Prostate gland (tissue), 2 donors: ENCODE measurements at regions not wholly inside any gene's neighbourhood (a gene's known extent, or its start where the extent isn't known, plus 50 kb on each side); places are given as distances from the start of the nearest gene placed in this dataset.

Experiments
- DNase-seq: peaks from one replicate; pipeline ENCODE4 v3.0.0-alpha.2; 2019; ENCODE audit warnings: low spot score
- H3K27ac ChIP-seq, 2 donors: fragments of 200-600 bp; sonication (generic); 2 replicates each; pipeline ENCODE4 v1.5.1; 2017 to 2019
- H3K27me3 ChIP-seq: fragments of 200-600 bp; sonication (generic); replicated peaks from 2 replicates; pipeline ENCODE4 v1.5.1; 2019; ENCODE audit not compliant: insufficient read depth
- H3K36me3 ChIP-seq, 2 donors: fragments of 200-600 bp; sonication (generic); 1 replicate in 1 of 2; 2 replicates in 1 of 2; pipeline versions ENCODE4 v1.5.1 to v1.8.1; 2017 to 2019
- H3K4me1 ChIP-seq: fragments of 200-600 bp; sonication (generic); replicated peaks from 2 replicates; pipeline ENCODE4 v1.5.1; 2019
- H3K4me3 ChIP-seq, 2 donors: fragments of 200-600 bp; sonication (generic); 2 replicates each; pipeline ENCODE4 v1.5.1; 2017 to 2019
- H3K9me3 ChIP-seq: fragments of 200-600 bp; sonication (generic); 2 replicates; pipeline ENCODE4 v1.5.1; 2017
- POLR2A ChIP-seq: fragments of 450-650 bp; IDR thresholded peaks from one replicate; pipeline ENCODE4 v1.6.1; 2016; ENCODE audit warnings: antibody characterized with exemption, mild to moderate bottlenecking
- POLR2AphosphoS5 ChIP-seq: sonication (generic); formaldehyde crosslinking; IDR thresholded peaks from one replicate; pipeline ENCODE4 v1.6.1; 2017; ENCODE audit warnings: antibody characterized with exemption
- WGBS: methylation state at CpG from one replicate; pipeline ENCODE4 v1.1.5; 2018; 5-methylcytosine and 5-hydroxymethylcytosine counted together
- intact Hi-C: fragments of 100-400 bp; cut with DNase I; formaldehyde crosslinking; loops from one replicate; pipeline ENCODE4 v1.14.2; 2022
- TF ChIP-seq, protein P1 (sequence below), 4 experiments: fragments of 200-600 bp in 2 of 4; fragments of 450-650 bp in 2 of 4; sonication (generic) in 2 of 4; IDR thresholded peaks; 1 replicate in 3 of 4; 2 replicates in 1 of 4; pipeline ENCODE4 v1.5.1; 2016 to 2019; ENCODE audit warnings: antibody characterized with exemption in 4 of 4, mild to moderate bottlenecking in 2 of 4, moderate library complexity in 2 of 4

- intact Hi-C loops = no loop called here
- Histone ChIP-seq H3K9me3 (no peaks in the 10 kb centered on the region), H3K4me1 (no peaks in the 10 kb centered on the region), H3K36me3 (no peaks in the 10 kb centered on the region), H3K27ac (no peak overlapping the region), H3K4me3 (no peak overlapping the region), H3K27me3 (no peaks in the 10 kb centered on the region)
- DNase-seq = no peak
- TF ChIP-seq, protein P1, sequence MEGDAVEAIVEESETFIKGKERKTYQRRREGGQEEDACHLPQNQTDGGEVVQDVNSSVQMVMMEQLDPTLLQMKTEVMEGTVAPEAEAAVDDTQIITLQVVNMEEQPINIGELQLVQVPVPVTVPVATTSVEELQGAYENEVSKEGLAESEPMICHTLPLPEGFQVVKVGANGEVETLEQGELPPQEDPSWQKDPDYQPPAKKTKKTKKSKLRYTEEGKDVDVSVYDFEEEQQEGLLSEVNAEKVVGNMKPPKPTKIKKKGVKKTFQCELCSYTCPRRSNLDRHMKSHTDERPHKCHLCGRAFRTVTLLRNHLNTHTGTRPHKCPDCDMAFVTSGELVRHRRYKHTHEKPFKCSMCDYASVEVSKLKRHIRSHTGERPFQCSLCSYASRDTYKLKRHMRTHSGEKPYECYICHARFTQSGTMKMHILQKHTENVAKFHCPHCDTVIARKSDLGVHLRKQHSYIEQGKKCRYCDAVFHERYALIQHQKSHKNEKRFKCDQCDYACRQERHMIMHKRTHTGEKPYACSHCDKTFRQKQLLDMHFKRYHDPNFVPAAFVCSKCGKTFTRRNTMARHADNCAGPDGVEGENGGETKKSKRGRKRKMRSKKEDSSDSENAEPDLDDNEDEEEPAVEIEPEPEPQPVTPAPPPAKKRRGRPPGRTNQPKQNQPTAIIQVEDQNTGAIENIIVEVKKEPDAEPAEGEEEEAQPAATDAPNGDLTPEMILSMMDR (IDR thresholded peaks at IDR 0.05) = no peak
- TF ChIP-seq POLR2A (no peak), POLR2AphosphoS5 (no peak)
- 36% methylated on average over 3 of the region's 3 CpGs for WGBS
These were observed 228.7 kb downstream of the LRATD1 start for GRCh38 chr2:14861181-14861580.

DNA sequence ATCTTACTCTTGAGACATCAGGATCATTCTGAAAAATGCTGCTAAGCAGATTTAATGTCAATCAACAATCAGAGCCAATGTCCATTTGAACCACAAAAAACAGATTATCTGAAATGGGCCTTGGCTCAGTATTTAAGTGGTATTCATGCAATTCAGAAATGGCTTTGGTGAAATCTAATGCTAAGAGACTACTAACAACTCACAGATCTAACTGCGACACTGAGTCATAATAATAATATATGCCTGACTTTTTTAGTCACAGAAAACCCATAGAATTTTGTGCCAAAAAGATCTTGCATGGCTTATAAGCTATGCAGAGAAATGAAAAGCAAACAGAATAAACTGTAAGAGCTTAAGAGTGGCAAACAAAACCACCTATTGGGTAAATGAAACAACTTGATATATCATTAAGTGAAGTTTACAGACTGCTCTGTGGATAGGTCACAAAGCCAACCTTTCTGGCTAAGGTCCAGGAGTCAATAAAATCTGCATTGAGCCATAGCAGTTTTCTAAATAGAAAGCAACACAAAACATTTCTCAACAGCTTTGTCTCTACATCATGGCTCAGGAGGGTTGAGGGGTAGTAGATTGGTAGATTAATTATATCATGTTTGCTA, 234.3 kb downstream of the LRATD1 start:
- TF ChIP-seq POLR2A (no peak), POLR2AphosphoS5 (no peak)
- TF ChIP-seq, protein P1 (IDR thresholded peaks at IDR 0.05) = no peak
- no peaks in the 10 kb centered on the region for H3K9me3 ChIP-seq
- no peaks in the 10 kb centered on the region for H3K27me3 ChIP-seq
- H3K27ac ChIP-seq = no peak overlapping the region
- H3K4me1 ChIP-seq = no peaks in the 10 kb centered on the region
- H3K4me3 ChIP-seq = no peak overlapping the region
- no peak for DNase-seq
- H3K36me3 ChIP-seq = no peaks in the 10 kb centered on the region
- WGBS = 45% methylated on average over 1 of the region's 1 CpG
- intact Hi-C loops = no loop called here

GRCh38 chr2:14867853-14868252, 235.3 kb downstream of the LRATD1 start:
- no peak for DNase-seq
- Histone ChIP-seq H3K4me1 (no peaks in the 10 kb centered on the region), H3K9me3 (no peaks in the 10 kb centered on the region), H3K36me3 (no peaks in the 10 kb centered on the region), H3K27ac (no peak overlapping the region), H3K27me3 (no peaks in the 10 kb centered on the region), H3K4me3 (no peak overlapping the region)
- 91% methylated on average over 1 of the region's 1 CpG for WGBS
- intact Hi-C loops = no loop called here
- TF ChIP-seq POLR2AphosphoS5 (no peak), POLR2A (no peak)
- TF ChIP-seq, protein P1 (IDR thresholded peaks at IDR 0.05) = no peak

DNA sequence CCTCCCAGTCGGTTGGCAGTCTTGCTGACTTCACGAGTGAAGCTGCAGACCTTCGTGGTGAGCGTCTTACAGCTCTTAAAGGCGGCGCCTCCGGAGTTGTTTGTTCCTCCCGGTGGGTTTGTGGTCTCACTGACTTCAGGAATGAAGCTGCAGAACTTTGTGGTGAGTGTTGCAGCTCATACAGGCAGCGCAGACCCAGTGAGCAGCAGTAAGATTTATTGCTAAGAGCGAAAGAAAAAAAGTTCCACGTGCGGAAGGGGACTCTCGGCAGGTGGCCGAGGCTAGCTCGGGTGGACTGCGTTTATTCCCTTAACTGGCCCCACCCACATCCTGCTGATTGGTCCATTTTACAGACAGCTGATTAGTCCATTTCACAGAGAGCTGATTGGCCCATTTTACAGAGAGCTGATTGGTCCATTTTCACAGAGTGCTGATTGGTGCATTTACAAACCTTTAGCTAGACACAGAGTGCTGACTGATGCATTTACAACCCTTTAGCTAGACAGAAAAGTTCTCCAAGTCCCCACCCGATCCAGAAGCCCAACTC, 240.3 kb downstream of the LRATD1 start:
- TF ChIP-seq POLR2A = no peak
- no peak for TF ChIP-seq POLR2AphosphoS5
- TF ChIP-seq, protein P1 (IDR thresholded peaks at IDR 0.05) = no peak
- Histone ChIP-seq H3K27me3 (no peaks in the 10 kb centered on the region), H3K36me3 (no peaks in the 10 kb centered on the region), H3K4me1 (no peaks in the 10 kb centered on the region), H3K4me3 (no peak overlapping the region), H3K27ac (no peak overlapping the region), H3K9me3 (no peaks in the 10 kb centered on the region)
- DNase-seq = no peak
- WGBS = 93% methylated on average over 17 of the region's 17 CpGs
- intact Hi-C loops = no loop called here

DNA sequence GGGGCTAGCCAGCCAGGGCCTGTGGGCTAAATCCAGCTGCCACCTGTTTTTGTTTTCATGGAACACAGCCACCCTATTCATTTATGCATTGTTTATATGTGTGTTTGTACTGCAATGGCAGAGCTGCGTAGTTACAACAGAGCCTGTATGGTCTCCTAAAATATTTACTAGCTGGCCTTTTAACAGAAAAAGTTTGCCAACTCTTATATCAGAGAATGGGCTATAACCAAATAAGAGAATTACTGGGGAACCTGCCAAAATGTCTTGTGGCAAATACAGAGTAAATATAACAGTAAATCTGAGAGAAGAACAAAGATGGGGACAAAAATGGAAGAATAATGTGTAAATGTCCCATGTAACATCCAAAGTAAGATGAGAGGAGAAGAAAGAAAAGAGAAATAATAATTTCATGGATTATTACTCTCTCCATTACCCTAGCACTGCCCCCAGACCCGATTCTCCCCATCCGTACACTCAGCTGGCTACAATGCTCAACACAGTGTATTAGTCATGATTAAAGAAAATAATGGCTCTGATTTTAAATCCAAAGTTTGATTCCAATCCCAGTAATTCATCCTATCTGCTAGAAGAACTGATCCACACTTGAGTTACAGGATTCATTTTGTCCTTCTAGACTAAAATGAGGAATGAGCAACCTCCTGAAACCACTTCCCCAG, 249.3 kb downstream of the LRATD1 start:
- DNase-seq = no peak
- WGBS = 26% methylated on average over 3 of the region's 3 CpGs
- H3K4me1 ChIP-seq = no peaks in the 10 kb centered on the region
- no peaks in the 10 kb centered on the region for H3K36me3 ChIP-seq
- H3K4me3 ChIP-seq = no peak overlapping the region
- intact Hi-C loops = no loop called here
- no peak overlapping the region for H3K27ac ChIP-seq
- H3K27me3 ChIP-seq = no peaks in the 10 kb centered on the region
- TF ChIP-seq, protein P1 (IDR thresholded peaks at IDR 0.05) = no peak
- TF ChIP-seq POLR2A = no peak
- peak; percentile 6 for TF ChIP-seq POLR2AphosphoS5
- no peaks in the 10 kb centered on the region for H3K9me3 ChIP-seq
